Tibial artery (tissue), 4 donors: ENCODE measurements at regions not wholly inside any gene's neighbourhood (a gene's known extent, or its start where the extent isn't known, plus 50 kb on each side); places are given as distances from the start of the nearest gene placed in this dataset.

ENCODE experiments used
- DNase-seq, 2 donors: peaks; one replicate each; pipeline ENCODE4 v3.0.0-alpha.2; 2019
- H3K27ac ChIP-seq, 2 donors: fragments of 200-600 bp; sonication (generic) in 1 of 2; 1 replicate in 1 of 2; 2 replicates in 1 of 2; pipeline ENCODE4 v1.5.1; 2018 to 2019; ENCODE audit warnings: mild to moderate bottlenecking in 1 of 2
- H3K27me3 ChIP-seq, 2 donors: fragments of 200-600 bp; sonication (generic) in 1 of 2; one replicate each; pipeline versions ENCODE4 v1.5.1 to v1.6.0; 2016 to 2019
- H3K36me3 ChIP-seq, 3 donors: fragments of 200-600 bp; sonication (generic) in 2 of 3; one replicate each; pipeline ENCODE4 v1.5.1; 2016 to 2019; ENCODE audit warnings: mild to moderate bottlenecking in 2 of 3
- H3K4me1 ChIP-seq, 4 donors: fragments of 200-600 bp; sonication (generic) in 2 of 4; 1 replicate in 3 of 4; 2 replicates in 1 of 4; pipeline ENCODE4 v1.5.1; 2016 to 2019
- H3K4me3 ChIP-seq, 2 donors: fragments of 200-600 bp; sonication (generic) in 1 of 2; 1 replicate in 1 of 2; 2 replicates in 1 of 2; pipeline ENCODE4 v1.5.1; 2018 to 2019; ENCODE audit warnings: mild to moderate bottlenecking in 2 of 2
- H3K9me3 ChIP-seq, 3 donors: fragments of 200-600 bp; sonication (generic) in 1 of 3; one replicate each; pipeline ENCODE4 v1.5.1; 2016 to 2019
- intact Hi-C: fragments of 100-400 bp; cut with DNase I; formaldehyde crosslinking; loops from one replicate; pipeline ENCODE4 v1.15.0; 2023; ENCODE audit warnings: low total_unique reads
- TF ChIP-seq, protein P1 (sequence below), 2 experiments: fragments of 200-600 bp in 1 of 2; fragments of 450-650 bp in 1 of 2; IDR thresholded peaks; one replicate each; pipeline ENCODE4 v1.5.1; 2017 to 2019; ENCODE audit warnings: antibody characterized with exemption in 2 of 2, mild to moderate bottlenecking in 1 of 2, moderate library complexity in 1 of 2

DNA sequence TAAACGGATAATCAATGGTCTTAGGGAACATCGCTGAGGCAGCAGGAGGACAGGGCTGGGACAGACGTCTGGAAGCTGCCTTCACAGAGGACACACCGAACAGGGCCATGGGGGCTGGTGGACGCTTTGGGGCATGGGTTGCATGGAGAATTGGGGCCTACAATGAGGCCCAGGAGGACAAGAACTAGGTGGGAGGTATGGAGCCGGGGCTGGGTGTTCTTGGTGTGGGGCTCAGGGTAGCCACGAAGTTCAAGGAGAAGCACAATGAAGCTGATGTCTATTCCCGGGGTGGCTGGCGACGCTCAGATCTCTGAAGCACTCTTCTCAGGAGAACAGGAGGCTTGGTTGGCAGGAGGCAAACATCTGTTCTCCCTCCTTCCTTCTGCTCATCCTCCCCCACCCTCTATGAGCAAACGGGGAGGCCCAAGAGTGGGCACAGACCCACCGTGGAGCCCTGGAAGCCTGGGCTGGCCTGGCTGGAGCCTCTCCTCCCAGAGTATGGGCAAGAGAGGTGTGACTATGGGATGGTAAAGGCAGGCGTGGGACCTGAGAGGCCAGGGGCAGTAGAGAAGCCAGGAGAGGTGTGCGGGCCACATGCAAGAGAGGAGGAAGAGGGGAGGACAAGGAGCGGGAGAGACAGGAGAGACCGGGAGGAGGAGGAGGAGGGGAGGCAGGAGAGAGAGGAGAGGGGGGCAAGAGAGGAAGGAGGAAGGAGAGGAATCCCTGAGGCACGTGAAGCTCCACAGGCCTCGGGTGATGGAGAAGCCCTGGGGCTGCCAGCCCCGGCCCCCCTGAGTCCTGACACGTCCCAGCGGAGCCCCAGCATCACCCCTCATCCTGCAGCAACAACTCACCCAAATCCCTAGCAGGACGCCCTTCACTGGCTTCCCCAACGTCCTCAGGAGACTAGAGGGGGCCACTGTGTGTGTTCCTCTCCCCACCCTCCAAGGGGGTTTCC is 159.1 kb downstream of the OLFM1 start:
- peaks cover 0 to 83% of the 10 kb centered on the region in 2 donors for H3K27me3 ChIP-seq
- no peak for DNase-seq
- intact Hi-C loops: loop anchor here (5.0 kb wide), 1 partner anchor 1324 kb away; no protein-coding TSS in a partner anchor
- peaks cover 0 to 3% (median 0%) of the 10 kb centered on the region in 4 donors for H3K4me1 ChIP-seq
- no peak overlapping the region for H3K4me3 ChIP-seq
- H3K36me3 ChIP-seq: no peaks in the 10 kb centered on the region
- no peak overlapping the region for H3K27ac ChIP-seq
- TF ChIP-seq, protein P1, sequence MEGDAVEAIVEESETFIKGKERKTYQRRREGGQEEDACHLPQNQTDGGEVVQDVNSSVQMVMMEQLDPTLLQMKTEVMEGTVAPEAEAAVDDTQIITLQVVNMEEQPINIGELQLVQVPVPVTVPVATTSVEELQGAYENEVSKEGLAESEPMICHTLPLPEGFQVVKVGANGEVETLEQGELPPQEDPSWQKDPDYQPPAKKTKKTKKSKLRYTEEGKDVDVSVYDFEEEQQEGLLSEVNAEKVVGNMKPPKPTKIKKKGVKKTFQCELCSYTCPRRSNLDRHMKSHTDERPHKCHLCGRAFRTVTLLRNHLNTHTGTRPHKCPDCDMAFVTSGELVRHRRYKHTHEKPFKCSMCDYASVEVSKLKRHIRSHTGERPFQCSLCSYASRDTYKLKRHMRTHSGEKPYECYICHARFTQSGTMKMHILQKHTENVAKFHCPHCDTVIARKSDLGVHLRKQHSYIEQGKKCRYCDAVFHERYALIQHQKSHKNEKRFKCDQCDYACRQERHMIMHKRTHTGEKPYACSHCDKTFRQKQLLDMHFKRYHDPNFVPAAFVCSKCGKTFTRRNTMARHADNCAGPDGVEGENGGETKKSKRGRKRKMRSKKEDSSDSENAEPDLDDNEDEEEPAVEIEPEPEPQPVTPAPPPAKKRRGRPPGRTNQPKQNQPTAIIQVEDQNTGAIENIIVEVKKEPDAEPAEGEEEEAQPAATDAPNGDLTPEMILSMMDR (IDR thresholded peaks at IDR 0.05): no peak
- no peaks in the 10 kb centered on the region for H3K9me3 ChIP-seq

DNA sequence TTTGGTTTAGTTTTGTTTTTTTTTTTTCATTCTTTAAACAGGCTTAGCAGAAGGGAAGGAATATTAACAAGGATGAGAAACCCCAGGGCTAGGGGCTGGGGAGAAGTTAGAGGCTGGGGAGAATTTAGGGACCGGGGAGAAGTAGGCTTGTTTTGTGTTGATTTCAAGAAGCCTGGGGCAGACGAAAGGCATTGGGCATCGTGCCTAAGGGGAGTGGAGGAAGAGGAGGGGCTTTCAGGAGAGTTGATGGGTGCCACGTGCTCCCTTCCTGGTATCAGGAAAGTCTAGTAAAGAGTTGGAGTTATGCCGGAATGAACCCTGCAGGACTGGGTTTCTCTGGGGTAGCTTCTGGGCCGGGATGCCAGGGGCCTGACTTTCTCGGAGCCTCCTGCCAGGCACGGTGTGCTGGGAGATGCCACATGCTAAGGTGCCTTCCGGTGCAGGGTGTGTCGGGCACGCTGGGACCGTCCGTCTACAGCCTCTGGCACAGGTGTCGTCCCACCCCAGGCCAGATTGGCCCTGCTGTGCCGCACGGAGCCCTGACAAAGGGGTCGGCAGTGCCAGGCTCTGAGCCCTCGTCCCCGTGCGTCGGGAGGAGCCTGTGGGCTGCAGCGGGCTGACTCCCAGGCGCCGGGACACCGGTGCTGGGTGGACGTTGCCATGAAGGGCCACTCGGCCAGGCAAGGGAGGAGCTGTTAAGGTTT is 159.9 kb downstream of the OLFM1 start:
- Histone ChIP-seq H3K4me3 (no peak overlapping the region), H3K36me3 (no peaks in the 10 kb centered on the region), H3K27ac (no peak overlapping the region), H3K9me3 (no peaks in the 10 kb centered on the region), H3K4me1 (peaks cover 0 to 3% (median 0%) of the 10 kb centered on the region in 4 donors), H3K27me3 (peaks cover 0 to 84% of the 10 kb centered on the region in 2 donors)
- TF ChIP-seq, protein P1 (IDR thresholded peaks at IDR 0.05): no peak
- intact Hi-C loops: loop anchor here (5.0 kb wide), 1 partner anchor 1325 kb away; no protein-coding TSS in a partner anchor
- DNase-seq: no peak

DNA sequence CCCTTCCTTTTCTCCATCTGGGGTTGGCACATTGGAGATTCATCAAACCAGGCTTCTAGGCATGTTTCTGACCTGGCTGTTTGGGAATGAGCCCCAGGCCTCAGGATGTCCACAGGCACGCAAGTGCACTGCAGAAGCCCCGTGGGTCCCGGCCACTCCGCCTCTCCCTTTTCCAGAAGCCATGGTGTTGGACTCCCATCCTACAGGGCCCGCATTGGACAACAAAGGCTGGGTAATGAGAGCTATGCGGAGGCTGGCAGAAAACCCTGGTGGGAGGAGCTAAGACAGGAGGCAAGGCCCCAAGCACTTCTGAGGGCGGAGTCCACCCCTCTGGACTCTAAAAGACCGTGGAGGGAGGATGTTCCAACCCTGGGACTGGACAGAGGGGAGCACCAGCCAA is 160.6 kb downstream of the OLFM1 start:
- no peak overlapping the region for H3K4me3 ChIP-seq
- intact Hi-C loops: loop anchor here (5.0 kb wide), 1 partner anchor 1326 kb away; no protein-coding TSS in a partner anchor
- DNase-seq: no peak
- no peaks in the 10 kb centered on the region for H3K36me3 ChIP-seq
- peaks cover 0 to 85% of the 10 kb centered on the region in 2 donors for H3K27me3 ChIP-seq
- no peaks in the 10 kb centered on the region for H3K9me3 ChIP-seq
- peaks cover 0 to 3% (median 0%) of the 10 kb centered on the region in 4 donors for H3K4me1 ChIP-seq
- TF ChIP-seq, protein P1 (IDR thresholded peaks at IDR 0.05): no peak
- H3K27ac ChIP-seq: no peak overlapping the region

DNA sequence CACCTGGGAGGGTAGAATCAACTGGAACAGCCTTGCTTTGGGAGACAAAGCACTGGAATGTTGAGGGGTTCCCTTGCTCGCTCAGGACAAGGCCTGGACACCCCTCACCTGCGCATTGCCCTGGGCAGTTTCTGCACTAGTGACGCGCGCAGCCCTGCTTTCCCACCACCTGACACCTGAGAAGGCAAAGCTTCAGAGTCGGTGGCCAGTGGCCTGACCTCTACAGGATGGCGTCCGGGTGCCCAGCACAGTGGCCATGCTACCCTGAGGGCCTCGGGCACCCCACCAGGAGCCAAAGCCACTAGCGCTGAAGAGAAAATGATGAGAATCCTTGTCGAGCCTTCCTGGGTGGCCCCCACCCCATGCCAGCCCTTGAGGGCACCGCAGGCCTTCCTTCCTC is 161.3 kb downstream of the OLFM1 start:
- TF ChIP-seq, protein P1 (IDR thresholded peaks at IDR 0.05): no peak
- H3K27me3 ChIP-seq: peaks cover 0 to 85% of the 10 kb centered on the region in 2 donors
- DNase-seq: no peak

DNA sequence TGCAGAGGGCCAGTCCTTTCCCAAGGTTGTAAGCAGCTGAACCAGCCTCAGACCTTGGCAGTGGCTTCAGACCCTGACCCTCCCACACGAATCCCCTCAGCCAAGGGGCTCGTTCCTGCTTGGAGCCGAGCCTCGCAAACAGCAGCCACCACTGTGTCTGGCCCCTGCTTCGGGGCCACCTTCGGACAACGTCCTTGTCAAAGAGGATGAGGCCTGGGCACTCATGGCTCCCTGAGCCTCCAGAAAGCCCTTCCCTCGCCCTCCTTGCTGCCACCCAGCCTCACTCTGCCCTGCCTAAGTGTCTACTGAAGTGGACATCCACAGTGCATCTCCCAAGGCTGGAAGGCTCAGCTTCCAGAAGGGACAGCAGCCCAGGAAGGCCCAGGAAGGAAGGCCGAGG is 161.7 kb downstream of the OLFM1 start:
- peaks cover 0 to 6% (median 0%) of the 10 kb centered on the region in 4 donors for H3K4me1 ChIP-seq
- DNase-seq: no peak
- H3K36me3 ChIP-seq: no peaks in the 10 kb centered on the region
- H3K4me3 ChIP-seq: no peak overlapping the region
- TF ChIP-seq, protein P1 (IDR thresholded peaks at IDR 0.05): no peak
- no peaks in the 10 kb centered on the region for H3K9me3 ChIP-seq
- no peak overlapping the region for H3K27ac ChIP-seq
- intact Hi-C loops: loop anchor here (5.0 kb wide), 1 partner anchor 1327 kb away; no protein-coding TSS in a partner anchor
- peaks cover 0 to 83% of the 10 kb centered on the region in 2 donors for H3K27me3 ChIP-seq

More for the DNA sequence above, 161.3 kb downstream of the OLFM1 start:
- H3K4me3 ChIP-seq: no peak overlapping the region
- no peaks in the 10 kb centered on the region for H3K36me3 ChIP-seq
- intact Hi-C loops: loop anchor here (5.0 kb wide), 1 partner anchor 1326 kb away; no protein-coding TSS in a partner anchor
- no peak overlapping the region for H3K27ac ChIP-seq
- H3K9me3 ChIP-seq: no peaks in the 10 kb centered on the region
- peaks cover 0 to 6% (median 0%) of the 10 kb centered on the region in 4 donors for H3K4me1 ChIP-seq
